Panc1 (cell line): ENCODE measurements at regions not wholly inside any gene's neighbourhood (a gene's known extent, or its start where the extent isn't known, plus 50 kb on each side); places are given as distances from the start of the nearest gene placed in this dataset.

ENCODE experiments used
- ATAC-seq: fragments of 200-7000 bp; cut with Tn5 transposase; 2 replicates; pipeline ENCODE4 v1.9.1; 2020; ENCODE audit warnings: mild to moderate bottlenecking, moderate library complexity
- BruUV-seq: library from RNA; stranded (reverse); fragments of 400-500 nt; replicated peaks from 2 replicates; lab custom pipeline; 2021; lab: Mats Ljungman, UMichigan
- CTCF ChIA-PET: fragments of 300-600 bp; sonication (Branson Sonifier 250); formaldehyde crosslinking; loops from one replicate; lab custom pipeline; 2022; ENCODE audit warnings: antibody characterized with exemption; lab: Charles Lee
- POLR2A ChIA-PET: fragments of 300-600 bp; sonication (Branson Sonifier 250); formaldehyde crosslinking; loops from one replicate; lab custom pipeline; 2022; ENCODE audit warnings: antibody characterized with exemption; lab: Charles Lee
- DNase-seq: peaks from one replicate; pipeline ENCODE4 v3.0.0-alpha.2; 2010; ENCODE audit warnings: low read depth, low spot score
- H3K27ac ChIP-seq: 2 replicates; pipeline ENCODE4 v1.5.1; 2011; ENCODE audit warnings: mild to moderate bottlenecking, low read length, inconsistent platforms
- H3K27me3 ChIP-seq: fragments of 200-500 bp; sonication (Bioruptor generic); 2 replicates; pipeline ENCODE4 v1.6.0; 2014; ENCODE audit warnings: low read length, inconsistent platforms; ENCODE audit not compliant: control insufficient read depth, insufficient read depth
- H3K36me3 ChIP-seq: fragments of 200-500 bp; sonication (Bioruptor generic); 2 replicates; pipeline ENCODE4 v1.5.1; 2014; ENCODE audit warnings: inconsistent platforms, mild to moderate bottlenecking, low read length, moderate library complexity; ENCODE audit not compliant: control insufficient read depth, insufficient read depth
- H3K4me1 ChIP-seq: 2 replicates; pipeline ENCODE4 v1.5.1; 2011; ENCODE audit warnings: inconsistent platforms, mild to moderate bottlenecking, low read length, moderate library complexity; ENCODE audit not compliant: control insufficient read depth, insufficient read depth
- H3K4me3 ChIP-seq, 2 experiments: 2 replicates each; pipeline ENCODE4 v1.5.1; 2011 to 2012; ENCODE audit warnings: low read depth in 2 of 2, low read length in 2 of 2, mild to moderate bottlenecking in 2 of 2, inconsistent platforms in 1 of 2, moderate library complexity in 1 of 2
- H3K9me3 ChIP-seq: fragments of 200-500 bp; sonication (Bioruptor generic); 2 replicates; pipeline ENCODE4 v1.5.1; 2014; ENCODE audit warnings: low read depth, mild to moderate bottlenecking, inconsistent platforms, low read length, moderate library complexity; ENCODE audit not compliant: control insufficient read depth, insufficient read depth
- POLR2AphosphoS5 ChIP-seq: IDR thresholded peaks from 2 replicates; pipeline ENCODE4 v1.6.1; 2012; ENCODE audit warnings: mild to moderate bottlenecking, low read depth, low read length, moderate library complexity
- SIN3A ChIP-seq: IDR thresholded peaks from 2 replicates; pipeline ENCODE4 v1.6.1; 2012; ENCODE audit warnings: low read depth, mild to moderate bottlenecking, low read length, moderate library complexity, borderline replicate concordance; ENCODE audit not compliant: insufficient read depth
- TCF7L2 ChIP-seq: IDR thresholded peaks from 2 replicates; pipeline ENCODE4 v1.6.1; 2011; ENCODE audit warnings: mild to moderate bottlenecking, low read depth, low read length, inconsistent platforms
- in situ Hi-C: cut with HindIII; loops from 2 replicates; pipeline ENCODE4 v1.10.0; 2016; ENCODE audit warnings: low sequenced_read_pairs, low pct_unique_long_range_greater_than_20kb
- intact Hi-C: fragments of 100-400 bp; cut with micrococcal nuclease; formaldehyde crosslinking; loops from one replicate; pipeline ENCODE4 v1.10.0; 2022; ENCODE audit not compliant: unreplicated experiment
- TF ChIP-seq, protein P1 (sequence below): fragments of 450-650 bp; IDR thresholded peaks from 2 replicates; pipeline ENCODE4 v1.5.1; 2017; ENCODE audit warnings: mild to moderate bottlenecking
- TF ChIP-seq, protein P2 (sequence below), 2 experiments: IDR thresholded peaks; 2 replicates each; pipeline ENCODE4 v1.6.1; 2011 to 2012; ENCODE audit warnings: low read depth in 2 of 2, control low read depth in 1 of 2, low read length in 1 of 2, mild to moderate bottlenecking in 1 of 2, moderate library complexity in 1 of 2; ENCODE audit not compliant: insufficient read depth in 1 of 2

DNA sequence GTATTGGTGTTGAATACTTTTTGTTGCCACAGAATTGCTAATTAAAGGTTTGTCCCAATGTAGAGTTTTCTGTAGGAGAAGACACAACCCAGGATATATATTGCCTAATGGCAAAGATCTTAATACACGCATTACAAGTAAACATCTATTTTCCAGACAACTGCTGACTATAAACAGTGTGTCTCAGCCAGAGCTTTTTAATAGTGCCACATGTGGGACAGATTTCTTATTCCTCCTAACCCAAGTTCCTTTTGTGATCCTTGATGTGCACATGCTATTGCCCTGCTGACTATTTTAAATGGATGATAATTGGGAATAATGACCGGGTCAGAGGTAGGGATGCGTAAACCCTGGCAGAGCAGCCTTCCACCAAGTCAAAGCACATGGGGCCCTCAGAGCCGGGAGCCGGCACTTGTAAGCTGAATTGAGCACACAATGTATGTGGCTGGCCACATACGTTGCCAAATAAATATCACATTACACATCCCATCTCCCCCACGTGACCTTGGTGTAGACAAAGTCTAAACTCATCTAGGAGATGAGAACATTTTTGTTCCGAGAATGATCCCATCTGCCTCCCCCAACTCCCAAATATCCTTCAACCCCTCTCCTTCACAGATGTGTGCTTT is 209.8 kb upstream of the NFIA start:
- no peak overlapping the region for H3K27ac ChIP-seq
- no peak overlapping the region for H3K4me3 ChIP-seq
- no peaks in the 10 kb centered on the region for H3K36me3 ChIP-seq
- DNase-seq (no peak), ATAC-seq (no peak)
- H3K4me1 ChIP-seq = no peaks in the 10 kb centered on the region
- ChIA-PET POLR2A (no interaction called here), CTCF (no interaction called here)
- no TSS peak for BruUV-seq
- no peaks in the 10 kb centered on the region for H3K9me3 ChIP-seq
- TF ChIP-seq, protein P1, sequence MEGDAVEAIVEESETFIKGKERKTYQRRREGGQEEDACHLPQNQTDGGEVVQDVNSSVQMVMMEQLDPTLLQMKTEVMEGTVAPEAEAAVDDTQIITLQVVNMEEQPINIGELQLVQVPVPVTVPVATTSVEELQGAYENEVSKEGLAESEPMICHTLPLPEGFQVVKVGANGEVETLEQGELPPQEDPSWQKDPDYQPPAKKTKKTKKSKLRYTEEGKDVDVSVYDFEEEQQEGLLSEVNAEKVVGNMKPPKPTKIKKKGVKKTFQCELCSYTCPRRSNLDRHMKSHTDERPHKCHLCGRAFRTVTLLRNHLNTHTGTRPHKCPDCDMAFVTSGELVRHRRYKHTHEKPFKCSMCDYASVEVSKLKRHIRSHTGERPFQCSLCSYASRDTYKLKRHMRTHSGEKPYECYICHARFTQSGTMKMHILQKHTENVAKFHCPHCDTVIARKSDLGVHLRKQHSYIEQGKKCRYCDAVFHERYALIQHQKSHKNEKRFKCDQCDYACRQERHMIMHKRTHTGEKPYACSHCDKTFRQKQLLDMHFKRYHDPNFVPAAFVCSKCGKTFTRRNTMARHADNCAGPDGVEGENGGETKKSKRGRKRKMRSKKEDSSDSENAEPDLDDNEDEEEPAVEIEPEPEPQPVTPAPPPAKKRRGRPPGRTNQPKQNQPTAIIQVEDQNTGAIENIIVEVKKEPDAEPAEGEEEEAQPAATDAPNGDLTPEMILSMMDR = no peak
- TF ChIP-seq, protein P2, sequence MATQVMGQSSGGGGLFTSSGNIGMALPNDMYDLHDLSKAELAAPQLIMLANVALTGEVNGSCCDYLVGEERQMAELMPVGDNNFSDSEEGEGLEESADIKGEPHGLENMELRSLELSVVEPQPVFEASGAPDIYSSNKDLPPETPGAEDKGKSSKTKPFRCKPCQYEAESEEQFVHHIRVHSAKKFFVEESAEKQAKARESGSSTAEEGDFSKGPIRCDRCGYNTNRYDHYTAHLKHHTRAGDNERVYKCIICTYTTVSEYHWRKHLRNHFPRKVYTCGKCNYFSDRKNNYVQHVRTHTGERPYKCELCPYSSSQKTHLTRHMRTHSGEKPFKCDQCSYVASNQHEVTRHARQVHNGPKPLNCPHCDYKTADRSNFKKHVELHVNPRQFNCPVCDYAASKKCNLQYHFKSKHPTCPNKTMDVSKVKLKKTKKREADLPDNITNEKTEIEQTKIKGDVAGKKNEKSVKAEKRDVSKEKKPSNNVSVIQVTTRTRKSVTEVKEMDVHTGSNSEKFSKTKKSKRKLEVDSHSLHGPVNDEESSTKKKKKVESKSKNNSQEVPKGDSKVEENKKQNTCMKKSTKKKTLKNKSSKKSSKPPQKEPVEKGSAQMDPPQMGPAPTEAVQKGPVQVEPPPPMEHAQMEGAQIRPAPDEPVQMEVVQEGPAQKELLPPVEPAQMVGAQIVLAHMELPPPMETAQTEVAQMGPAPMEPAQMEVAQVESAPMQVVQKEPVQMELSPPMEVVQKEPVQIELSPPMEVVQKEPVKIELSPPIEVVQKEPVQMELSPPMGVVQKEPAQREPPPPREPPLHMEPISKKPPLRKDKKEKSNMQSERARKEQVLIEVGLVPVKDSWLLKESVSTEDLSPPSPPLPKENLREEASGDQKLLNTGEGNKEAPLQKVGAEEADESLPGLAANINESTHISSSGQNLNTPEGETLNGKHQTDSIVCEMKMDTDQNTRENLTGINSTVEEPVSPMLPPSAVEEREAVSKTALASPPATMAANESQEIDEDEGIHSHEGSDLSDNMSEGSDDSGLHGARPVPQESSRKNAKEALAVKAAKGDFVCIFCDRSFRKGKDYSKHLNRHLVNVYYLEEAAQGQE (IDR thresholded peaks at IDR 0.05; ENCODE audit: insufficient read depth in 1 of 2, low read depth in 2 of 2, low read length in 1 of 2) = no peak
- TF ChIP-seq POLR2AphosphoS5 = no peak
- TF ChIP-seq SIN3A = no peak
- TF ChIP-seq TCF7L2 = no peak
- H3K27me3 ChIP-seq = peaks cover 13% of the 10 kb centered on the region
- intact Hi-C loops = no loop called here
- in situ Hi-C loops = no loop called here

DNA sequence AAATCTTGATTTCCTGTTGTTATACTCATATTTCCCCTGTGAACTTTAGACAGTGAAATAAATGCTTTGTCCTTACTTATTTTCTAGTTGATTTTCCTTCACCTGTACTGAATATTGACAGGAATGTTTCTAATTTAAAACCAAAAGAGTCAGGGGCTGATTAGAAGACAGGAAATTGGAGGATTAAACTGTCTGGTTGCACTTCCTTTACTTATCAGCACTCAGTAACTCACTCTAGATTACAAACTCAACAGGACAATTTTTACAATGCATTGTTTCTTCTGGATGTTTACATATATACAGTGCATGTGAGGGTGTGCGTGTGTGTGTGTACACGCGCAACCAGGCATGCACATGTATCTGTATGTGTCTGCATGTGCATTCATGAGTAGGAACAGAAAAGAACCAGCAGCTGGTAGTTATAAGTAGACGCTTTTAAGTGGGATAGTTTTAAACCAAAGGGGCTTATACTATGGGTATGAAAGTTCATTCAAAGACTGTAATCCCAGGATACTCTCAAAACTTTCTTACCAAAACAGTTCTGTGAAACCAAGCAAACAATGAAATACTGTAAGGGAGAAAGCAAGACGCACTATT is 212.0 kb upstream of the NFIA start:
- BruUV-seq = no TSS peak
- no peak overlapping the region for H3K4me3 ChIP-seq
- H3K36me3 ChIP-seq = no peaks in the 10 kb centered on the region
- in situ Hi-C loops = no loop called here
- H3K27me3 ChIP-seq = peaks cover 20% of the 10 kb centered on the region
- ATAC-seq (no peak), DNase-seq (no peak)
- H3K27ac ChIP-seq = no peak overlapping the region
- CTCF ChIA-PET = no interaction called here
- TF ChIP-seq TCF7L2 = no peak
- POLR2A ChIA-PET = no interaction called here
- no peaks in the 10 kb centered on the region for H3K4me1 ChIP-seq
- no peaks in the 10 kb centered on the region for H3K9me3 ChIP-seq
- intact Hi-C loops = no loop called here
